Aorta (tissue), 5 donors: ENCODE measurements at regions not wholly inside any gene's neighbourhood (a gene's known extent, or its start where the extent isn't known, plus 50 kb on each side); places are given as distances from the start of the nearest gene placed in this dataset.

Source experiments
- ATAC-seq: fragments of 200-7000 bp; cut with Tn5 transposase; one replicate; pipeline ENCODE4 v1.9.1; 2022; ENCODE audit warnings: moderate library complexity; ENCODE audit not compliant: low FRiP score
- DNase-seq, 2 donors: peaks; one replicate each; pipeline ENCODE4 v3.0.0-alpha.2; 2020
- H3K27ac ChIP-seq, 2 donors: one replicate each; pipeline ENCODE4 v1.5.1; 2013; ENCODE audit warnings: low read length in 2 of 2, mild to moderate bottlenecking in 2 of 2, moderate library complexity in 2 of 2, control low read depth in 1 of 2, inconsistent platforms in 1 of 2, low read depth in 1 of 2
- H3K27me3 ChIP-seq, 2 donors: one replicate each; pipeline ENCODE4 v1.6.1; 2013; ENCODE audit warnings: control low read depth in 1 of 2, low read length in 1 of 2, mild to moderate bottlenecking in 1 of 2, moderate library complexity in 1 of 2; ENCODE audit not compliant: insufficient read depth in 2 of 2, control insufficient read depth in 1 of 2
- H3K36me3 ChIP-seq, 2 donors: one replicate each; pipeline ENCODE4 v1.6.1; 2013; ENCODE audit warnings: control low read depth in 1 of 2, low read length in 1 of 2, mild to moderate bottlenecking in 1 of 2; ENCODE audit not compliant: insufficient read depth in 2 of 2, control insufficient read depth in 1 of 2
- H3K4me1 ChIP-seq, 2 donors: one replicate each; pipeline ENCODE4 v1.6.1; 2013; ENCODE audit warnings: low read length in 2 of 2, control low read depth in 1 of 2, mild to moderate bottlenecking in 1 of 2, moderate library complexity in 1 of 2; ENCODE audit not compliant: insufficient read depth in 2 of 2, control insufficient read depth in 1 of 2
- H3K4me3 ChIP-seq, 2 donors: one replicate each; pipeline ENCODE4 v1.5.1; 2013; ENCODE audit warnings: low read length in 2 of 2, control low read depth in 1 of 2, mild to moderate bottlenecking in 1 of 2
- H3K9me3 ChIP-seq: one replicate; pipeline ENCODE4 v1.6.1; 2013; ENCODE audit warnings: mild to moderate bottlenecking, low read length; ENCODE audit not compliant: control insufficient read depth
- WGBS, 2 donors: extraction: QIAGEN DNeasy Blood & Tissue Kit; methylation state at CpG; one replicate each; pipeline ENCODE4 v1.1.7; 2013; 5-methylcytosine and 5-hydroxymethylcytosine counted together
- intact Hi-C, 2 donors: fragments of 100-400 bp; cut with DNase I; formaldehyde crosslinking; loops; one replicate each; pipeline versions ENCODE4 v1.14.2 to v1.15.0; 2022
- donor health status: healthy with polysubstance abuse.
- donor health status: Bipolar disorder and iron deficiency.
- donor health status: DM: no; HTN: no; CAD: no.
- donor health status: DM: no; HTN: no; CAD: no.
- donor health status: DM: yes; HTN: yes; CAD: no.

- DNase-seq (no peak), ATAC-seq (no peak)
- 74 to 79% methylated on average over 1 of the region's 1 CpG for WGBS, 2 donors
- intact Hi-C loops: no loop called here
- H3K36me3 ChIP-seq: no peaks in the 10 kb centered on the region
- H3K27me3 ChIP-seq: no peaks in the 10 kb centered on the region
- no peaks in the 10 kb centered on the region for H3K4me1 ChIP-seq
- H3K9me3 ChIP-seq: peaks cover 2% of the 10 kb centered on the region
- H3K4me3 ChIP-seq: no peak overlapping the region
- no peak overlapping the region for H3K27ac ChIP-seq
These were observed 244.5 kb upstream of the PKDCC start for GRCh38 chr2:41803361-41803760.

GRCh38 chr2:41806286-41806685, 241.5 kb upstream of the PKDCC start:
- Histone ChIP-seq H3K36me3 (no peaks in the 10 kb centered on the region), H3K9me3 (peaks cover 2% of the 10 kb centered on the region), H3K4me3 (no peak overlapping the region), H3K4me1 (no peaks in the 10 kb centered on the region), H3K27me3 (no peaks in the 10 kb centered on the region), H3K27ac (no peak overlapping the region)
- intact Hi-C loops: no loop called here
- 95 to 97% methylated on average over 2 of the region's 2 CpGs for WGBS, 2 donors
- no peak for ATAC-seq
- DNase-seq: no peak

GRCh38 chr2:41821167-41821566, 226.7 kb upstream of the PKDCC start:
- ATAC-seq (no peak), DNase-seq (no peak)
- H3K27me3 ChIP-seq: no peaks in the 10 kb centered on the region
- no peaks in the 10 kb centered on the region for H3K36me3 ChIP-seq
- intact Hi-C loops: no loop called here
- H3K4me3 ChIP-seq: no peak overlapping the region
- H3K4me1 ChIP-seq: peaks cover 0 to 3% of the 10 kb centered on the region in 2 donors
- whole genome bisulfite sequencing, 2 donors: 47 to 49% methylated on average over 2 of the region's 2 CpGs
- no peak overlapping the region for H3K27ac ChIP-seq
- no peaks in the 10 kb centered on the region for H3K9me3 ChIP-seq

GRCh38 chr2:41826921-41827320, 220.9 kb upstream of the PKDCC start:
- WGBS, 2 donors: 92 to 97% methylated on average over 1 of the region's 1 CpG

GRCh38 chr2:41827354-41827971, 220.4 kb upstream of the PKDCC start:
- DNase-seq (no peak), ATAC-seq (no peak)
- Histone ChIP-seq H3K27ac (no peak overlapping the region), H3K4me3 (no peak overlapping the region), H3K4me1 (no peaks in the 10 kb centered on the region), H3K36me3 (no peaks in the 10 kb centered on the region), H3K9me3 (peaks cover 3% of the 10 kb centered on the region), H3K27me3 (peaks cover 0 to 1% of the 10 kb centered on the region in 2 donors)
- 71 to 78% methylated on average over 6 of the region's 6 CpGs for WGBS, 2 donors
- intact Hi-C loops: no loop called here

More at GRCh38 chr2:41826921-41827320, 220.9 kb upstream of the PKDCC start:
- Histone ChIP-seq H3K4me3 (no peak overlapping the region), H3K27ac (no peak overlapping the region), H3K4me1 (peaks cover 0 to under 1% of the 10 kb centered on the region in 2 donors), H3K9me3 (peaks cover 1% of the 10 kb centered on the region), H3K36me3 (no peaks in the 10 kb centered on the region), H3K27me3 (peaks cover 0 to 1% of the 10 kb centered on the region in 2 donors)
- ATAC-seq (no peak), DNase-seq (no peak)
- intact Hi-C loops: no loop called here

- Histone ChIP-seq H3K36me3 (no peaks in the 10 kb centered on the region), H3K9me3 (peaks cover 5% of the 10 kb centered on the region), H3K27me3 (peaks cover 0 to 1% of the 10 kb centered on the region in 2 donors), H3K27ac (no peak overlapping the region), H3K4me3 (no peak overlapping the region), H3K4me1 (no peaks in the 10 kb centered on the region)
- 31 to 34% methylated on average over 1 of the region's 1 CpG for WGBS, 2 donors
- ATAC-seq (no peak), DNase-seq (no peak)
- intact Hi-C loops: no loop called here
These were observed 219.7 kb upstream of the PKDCC start for GRCh38 chr2:41828052-41828643.

GRCh38 chr2:41829052-41829451, 218.8 kb upstream of the PKDCC start:
- intact Hi-C loops: no loop called here
- WGBS, 2 donors: 86 to 92% methylated on average over 1 of the region's 1 CpG
- ATAC-seq: no peak

GRCh38 chr2:41830600-41830999, 217.2 kb upstream of the PKDCC start:
- DNase-seq (no peak), ATAC-seq (no peak)
- no peak overlapping the region for H3K4me3 ChIP-seq
- H3K9me3 ChIP-seq: peaks cover 5% of the 10 kb centered on the region
- H3K27me3 ChIP-seq: peaks cover 0 to 1% of the 10 kb centered on the region in 2 donors
- 50 to 57% methylated on average over 1 of the region's 1 CpG for WGBS, 2 donors
- no peak overlapping the region for H3K27ac ChIP-seq
- intact Hi-C loops: no loop called here
- no peaks in the 10 kb centered on the region for H3K4me1 ChIP-seq
- no peaks in the 10 kb centered on the region for H3K36me3 ChIP-seq

More at GRCh38 chr2:41829052-41829451, 218.8 kb upstream of the PKDCC start:
- H3K27ac ChIP-seq: no peak overlapping the region
- peaks cover 0 to 1% of the 10 kb centered on the region in 2 donors for H3K27me3 ChIP-seq
- no peaks in the 10 kb centered on the region for H3K36me3 ChIP-seq
- no peak overlapping the region for H3K4me3 ChIP-seq
- no peak for DNase-seq
- H3K4me1 ChIP-seq: no peaks in the 10 kb centered on the region
- H3K9me3 ChIP-seq: peaks cover 5% of the 10 kb centered on the region

GRCh38 chr2:41832218-41832617, 215.6 kb upstream of the PKDCC start:
- DNase-seq: no peak
- no peak for ATAC-seq
- Histone ChIP-seq H3K27me3 (peaks cover 0 to 1% of the 10 kb centered on the region in 2 donors), H3K4me3 (no peak overlapping the region), H3K9me3 (peaks cover 5% of the 10 kb centered on the region), H3K4me1 (no peaks in the 10 kb centered on the region), H3K27ac (no peak overlapping the region), H3K36me3 (no peaks in the 10 kb centered on the region)
- 89 to 91% methylated on average over 5 of the region's 5 CpGs for WGBS, 2 donors
- intact Hi-C loops: no loop called here
